ENCODE measurements at regions not wholly inside any gene's neighbourhood (a gene's known extent, or its start where the extent isn't known, plus 50 kb on each side); places are given as distances from the start of the nearest gene placed in this dataset.

DNA sequence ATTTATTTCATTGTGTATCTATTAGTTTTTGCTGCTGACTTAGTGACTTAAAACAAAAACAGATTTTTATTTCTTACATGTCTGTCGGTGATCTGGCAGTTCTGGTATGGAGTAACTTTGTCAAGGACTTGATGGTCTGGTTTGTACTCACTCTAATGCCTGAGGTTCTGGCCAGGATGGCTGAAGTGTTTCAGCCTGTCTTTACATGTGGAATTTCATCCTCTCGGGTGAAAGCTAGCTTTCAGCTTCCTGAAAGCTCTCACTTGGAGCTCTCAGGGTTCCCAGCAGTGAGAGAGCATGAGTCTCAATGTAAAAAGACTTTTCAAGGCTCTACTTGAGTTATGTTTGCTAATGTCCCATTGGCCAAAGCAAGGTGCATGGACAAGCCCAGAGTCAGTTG, 216.4 kb downstream of the NR4A2 start:
- no peaks in the 10 kb centered on the region for H4K20me1 ChIP-seq (ENCODE audit: insufficient read depth)
- DNase-seq, result no peak
- H3K4me3 ChIP-seq (ENCODE audit: low read depth in 2 of 2, low read length in 1 of 2), result no peak overlapping the region
- no peaks in the 10 kb centered on the region; the same call in 1 of the 2 replicates for H3K27me3 ChIP-seq (ENCODE audit: insufficient read depth)
- no peak overlapping the region for H3K4me2 ChIP-seq
- no peaks in the 10 kb centered on the region for H3K79me2 ChIP-seq (ENCODE audit: insufficient read depth)
- H3F3A ChIP-seq (replicated peaks; ENCODE audit: insufficient read depth), result no peaks in the 10 kb centered on the region
- 2% methylated on average over 2 of the region's 2 CpGs for WGBS (ENCODE audit: low lambda C conversion rate)
- H3K9me2 ChIP-seq, result no peaks in the 10 kb centered on the region
- H3K4me1 ChIP-seq (ENCODE audit: control insufficient read depth in 1 of 2, insufficient read depth in 2 of 2, low read depth in 1 of 2, low read length in 1 of 2), result no peaks in the 10 kb centered on the region
- TF ChIP-seq MAX (IDR thresholded peaks at IDR 0.05; ENCODE audit: low read depth), result no peak
- H3K9me3 ChIP-seq, result no peaks in the 10 kb centered on the region
- ChIA-PET CTCF (no interaction called here), POLR2A (no interaction called here)
- H3K36me3 ChIP-seq (replicated peaks in 1 of 2; ENCODE audit: control insufficient read depth in 1 of 2, insufficient read depth in 2 of 2, low read length in 1 of 2), result no peaks in the 10 kb centered on the region
- no peak overlapping the region for H3K27ac ChIP-seq (ENCODE audit: low read depth in 2 of 2, low read length in 1 of 2)
- no peak overlapping the region for H3K9ac ChIP-seq
- no peak overlapping the region for H2AFZ ChIP-seq (ENCODE audit: low read depth)

GRCh38 chr2:156115338-156115737, 217.2 kb downstream of the NR4A2 start:
- no peak for TF ChIP-seq JUND (IDR thresholded peaks at IDR 0.05)
- no peak for TF ChIP-seq SIN3A (IDR thresholded peaks at IDR 0.05; ENCODE audit: borderline replicate concordance, low read depth, low read length)
- no peak for TF ChIP-seq POLR2AphosphoS5 (IDR thresholded peaks at IDR 0.05; ENCODE audit: low read depth, low read length)
- no peak for TF ChIP-seq FOXJ3 (CRISPR knock-in tag; IDR thresholded peaks at IDR 0.05)
- Histone ChIP-seq H3K36me3 (replicated peaks in 1 of 2; ENCODE audit: control insufficient read depth in 1 of 2, insufficient read depth in 2 of 2, low read length in 1 of 2) (no peaks in the 10 kb centered on the region), H3F3A (replicated peaks; ENCODE audit: insufficient read depth) (no peaks in the 10 kb centered on the region), H4K20me1 (ENCODE audit: insufficient read depth) (no peaks in the 10 kb centered on the region), H3K27ac (ENCODE audit: low read depth in 2 of 2, low read length in 1 of 2) (no peak overlapping the region), H3K9ac (no peak overlapping the region), H2AFZ (ENCODE audit: low read depth) (no peak overlapping the region), H3K27me3 (ENCODE audit: insufficient read depth) (no peaks in the 10 kb centered on the region; the same call in 1 of the 2 replicates), H3K4me3 (ENCODE audit: low read depth in 2 of 2, low read length in 1 of 2) (no peak overlapping the region), H3K9me2 (no peaks in the 10 kb centered on the region), H3K9me3 (no peaks in the 10 kb centered on the region), H3K4me2 (no peak overlapping the region), H3K79me2 (ENCODE audit: insufficient read depth) (no peaks in the 10 kb centered on the region), H3K4me1 (ENCODE audit: control insufficient read depth in 1 of 2, insufficient read depth in 2 of 2, low read depth in 1 of 2, low read length in 1 of 2) (no peaks in the 10 kb centered on the region)
- no peak for DNase-seq
- ChIA-PET CTCF (no interaction called here), POLR2A (no interaction called here)
- 6% methylated on average over 3 of the region's 3 CpGs for WGBS (ENCODE audit: low lambda C conversion rate)

- Histone ChIP-seq H3K9ac (no peak overlapping the region), H3K9me3 (no peaks in the 10 kb centered on the region), H2AFZ (ENCODE audit: low read depth) (no peak overlapping the region), H3K4me2 (no peak overlapping the region), H4K20me1 (ENCODE audit: insufficient read depth) (no peaks in the 10 kb centered on the region), H3K4me3 (ENCODE audit: low read depth in 2 of 2, low read length in 1 of 2) (no peak overlapping the region), H3K4me1 (ENCODE audit: control insufficient read depth in 1 of 2, insufficient read depth in 2 of 2, low read depth in 1 of 2, low read length in 1 of 2) (no peaks in the 10 kb centered on the region), H3K27ac (ENCODE audit: low read depth in 2 of 2, low read length in 1 of 2) (no peak overlapping the region), H3K27me3 (ENCODE audit: insufficient read depth) (no peaks in the 10 kb centered on the region; the same call in 1 of the 2 replicates), H3K9me2 (no peaks in the 10 kb centered on the region), H3K79me2 (ENCODE audit: insufficient read depth) (no peaks in the 10 kb centered on the region), H3F3A (replicated peaks; ENCODE audit: insufficient read depth) (no peaks in the 10 kb centered on the region), H3K36me3 (replicated peaks in 1 of 2; ENCODE audit: control insufficient read depth in 1 of 2, insufficient read depth in 2 of 2, low read length in 1 of 2) (no peaks in the 10 kb centered on the region)
- ChIA-PET CTCF (no interaction called here), POLR2A (no interaction called here)
- 2% methylated on average over 1 of the region's 1 CpG for WGBS (ENCODE audit: low lambda C conversion rate)
- DNase-seq, result no peak
- TF ChIP-seq GATA2 (CRISPR knock-in tag; IDR thresholded peaks at IDR 0.05), result no peak
- TF ChIP-seq RAD21 (IDR thresholded peaks at IDR 0.05; ENCODE audit: low read length), result no peak
- no peak for TF ChIP-seq FOXJ3 (CRISPR knock-in tag; IDR thresholded peaks at IDR 0.05)
- TF ChIP-seq RFX5 (IDR thresholded peaks at IDR 0.05; ENCODE audit: low read length), result no peak
- TF ChIP-seq, protein P1, sequence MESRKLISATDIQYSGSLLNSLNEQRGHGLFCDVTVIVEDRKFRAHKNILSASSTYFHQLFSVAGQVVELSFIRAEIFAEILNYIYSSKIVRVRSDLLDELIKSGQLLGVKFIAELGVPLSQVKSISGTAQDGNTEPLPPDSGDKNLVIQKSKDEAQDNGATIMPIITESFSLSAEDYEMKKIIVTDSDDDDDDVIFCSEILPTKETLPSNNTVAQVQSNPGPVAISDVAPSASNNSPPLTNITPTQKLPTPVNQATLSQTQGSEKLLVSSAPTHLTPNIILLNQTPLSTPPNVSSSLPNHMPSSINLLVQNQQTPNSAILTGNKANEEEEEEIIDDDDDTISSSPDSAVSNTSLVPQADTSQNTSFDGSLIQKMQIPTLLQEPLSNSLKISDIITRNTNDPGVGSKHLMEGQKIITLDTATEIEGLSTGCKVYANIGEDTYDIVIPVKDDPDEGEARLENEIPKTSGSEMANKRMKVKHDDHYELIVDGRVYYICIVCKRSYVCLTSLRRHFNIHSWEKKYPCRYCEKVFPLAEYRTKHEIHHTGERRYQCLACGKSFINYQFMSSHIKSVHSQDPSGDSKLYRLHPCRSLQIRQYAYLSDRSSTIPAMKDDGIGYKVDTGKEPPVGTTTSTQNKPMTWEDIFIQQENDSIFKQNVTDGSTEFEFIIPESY (IDR thresholded peaks at IDR 0.05; ENCODE audit: borderline replicate concordance, low read depth), result no peak
- no peak for TF ChIP-seq TEAD4 (IDR thresholded peaks at IDR 0.05; ENCODE audit: borderline replicate concordance, insufficient read depth)
- TF ChIP-seq CHD2 (IDR thresholded peaks at IDR 0.05; ENCODE audit: low read length, partially characterized antibody), result no peak
- no peak for TF ChIP-seq MAX (IDR thresholded peaks at IDR 0.05; ENCODE audit: low read depth)
- TF ChIP-seq SIN3A (IDR thresholded peaks at IDR 0.05; ENCODE audit: borderline replicate concordance, low read depth, low read length), result no peak
- no peak for TF ChIP-seq JUND (IDR thresholded peaks at IDR 0.05)
- no peak for TF ChIP-seq EP300 (IDR thresholded peaks at IDR 0.05; ENCODE audit: borderline replicate concordance in 1 of 2, low read depth in 1 of 2, low read length in 1 of 2)
- TF ChIP-seq, protein P2, sequence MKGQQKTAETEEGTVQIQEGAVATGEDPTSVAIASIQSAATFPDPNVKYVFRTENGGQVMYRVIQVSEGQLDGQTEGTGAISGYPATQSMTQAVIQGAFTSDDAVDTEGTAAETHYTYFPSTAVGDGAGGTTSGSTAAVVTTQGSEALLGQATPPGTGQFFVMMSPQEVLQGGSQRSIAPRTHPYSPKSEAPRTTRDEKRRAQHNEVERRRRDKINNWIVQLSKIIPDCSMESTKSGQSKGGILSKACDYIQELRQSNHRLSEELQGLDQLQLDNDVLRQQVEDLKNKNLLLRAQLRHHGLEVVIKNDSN (IDR thresholded peaks at IDR 0.05; ENCODE audit: borderline replicate concordance, low read depth), result no peak
- TF ChIP-seq EZH2phosphoT487 (IDR thresholded peaks at IDR 0.05; ENCODE audit: borderline replicate concordance, low read depth), result no peak
- TF ChIP-seq RXRA (IDR thresholded peaks at IDR 0.05; ENCODE audit: borderline replicate concordance, low read depth), result no peak
- TF ChIP-seq, protein P3, sequence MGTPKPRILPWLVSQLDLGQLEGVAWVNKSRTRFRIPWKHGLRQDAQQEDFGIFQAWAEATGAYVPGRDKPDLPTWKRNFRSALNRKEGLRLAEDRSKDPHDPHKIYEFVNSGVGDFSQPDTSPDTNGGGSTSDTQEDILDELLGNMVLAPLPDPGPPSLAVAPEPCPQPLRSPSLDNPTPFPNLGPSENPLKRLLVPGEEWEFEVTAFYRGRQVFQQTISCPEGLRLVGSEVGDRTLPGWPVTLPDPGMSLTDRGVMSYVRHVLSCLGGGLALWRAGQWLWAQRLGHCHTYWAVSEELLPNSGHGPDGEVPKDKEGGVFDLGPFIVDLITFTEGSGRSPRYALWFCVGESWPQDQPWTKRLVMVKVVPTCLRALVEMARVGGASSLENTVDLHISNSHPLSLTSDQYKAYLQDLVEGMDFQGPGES (IDR thresholded peaks at IDR 0.05; ENCODE audit: low read depth, low read length), result no peak
- TF ChIP-seq MEF2A (IDR thresholded peaks at IDR 0.05; ENCODE audit: borderline replicate concordance, low read depth), result no peak
Measured at GRCh38 chr2:156112323-156112722, 220.2 kb downstream of the NR4A2 start.
